GM04503 (cell line): ENCODE measurements at regions not wholly inside any gene's neighbourhood (a gene's known extent, or its start where the extent isn't known, plus 50 kb on each side); places are given as distances from the start of the nearest gene placed in this dataset.
A peak's percentile ranks its signal among the peaks of the same experiment; 100 is the strongest.

Source experiments
- DNase-seq: peaks from one replicate; pipeline ENCODE4 v3.0.0-alpha.2; 2012; ENCODE audit warnings: low read depth

GRCh38 chr2:120866071-120866470 is 130.4 kb downstream of the GLI2 start:
- no peak for DNase-seq

- no peak for DNase-seq
Observed at GRCh38 chr2:120866483-120867140, 130.9 kb downstream of the GLI2 start.

GRCh38 chr2:120867290-120868241 is 131.9 kb downstream of the GLI2 start:
- peak; percentile 42 for DNase-seq

- no peak for DNase-seq
Observed at GRCh38 chr2:120868366-120868765, 132.7 kb downstream of the GLI2 start.

GRCh38 chr2:120869036-120869729 is 133.5 kb downstream of the GLI2 start:
- no peak for DNase-seq

GRCh38 chr2:120869730-120870466 is 134.2 kb downstream of the GLI2 start:
- no peak for DNase-seq

- DNase-seq, result no peak
Observed at GRCh38 chr2:120870467-120870788, 134.8 kb downstream of the GLI2 start.

- no peak for DNase-seq
Observed at GRCh38 chr2:120871016-120871635, 135.5 kb downstream of the GLI2 start.

- no peak for DNase-seq
Observed at GRCh38 chr2:120871881-120872620, 136.4 kb downstream of the GLI2 start.

- no peak for DNase-seq
Observed at GRCh38 chr2:120873958-120874887, 138.6 kb downstream of the GLI2 start.

GRCh38 chr2:120874888-120875275 is 139.2 kb downstream of the GLI2 start:
- no peak for DNase-seq

GRCh38 chr2:120875431-120875830 is 139.8 kb downstream of the GLI2 start:
- peak; percentile 31 for DNase-seq

GRCh38 chr2:120876526-120877280 is 141.0 kb downstream of the GLI2 start:
- DNase-seq, result no peak

GRCh38 chr2:120877409-120877808 is 141.7 kb downstream of the GLI2 start:
- no peak for DNase-seq

GRCh38 chr2:120878970-120879369 is 143.3 kb downstream of the GLI2 start:
- DNase-seq, result no peak

- peak; percentile 41 for DNase-seq
Observed at GRCh38 chr2:120879431-120880295, 144.0 kb downstream of the GLI2 start.

- DNase-seq, result no peak
Observed at GRCh38 chr2:120880381-120880780, 144.7 kb downstream of the GLI2 start.
